ENCODE measurements at regions not wholly inside any gene's neighbourhood (a gene's known extent, or its start where the extent isn't known, plus 50 kb on each side); places are given as distances from the start of the nearest gene placed in this dataset.
"Not testable (repeated sequence)": the region's sequence is repeated elsewhere in the genome, so short reads cannot be mapped to it uniquely, and the experiment has no call there.

DNA sequence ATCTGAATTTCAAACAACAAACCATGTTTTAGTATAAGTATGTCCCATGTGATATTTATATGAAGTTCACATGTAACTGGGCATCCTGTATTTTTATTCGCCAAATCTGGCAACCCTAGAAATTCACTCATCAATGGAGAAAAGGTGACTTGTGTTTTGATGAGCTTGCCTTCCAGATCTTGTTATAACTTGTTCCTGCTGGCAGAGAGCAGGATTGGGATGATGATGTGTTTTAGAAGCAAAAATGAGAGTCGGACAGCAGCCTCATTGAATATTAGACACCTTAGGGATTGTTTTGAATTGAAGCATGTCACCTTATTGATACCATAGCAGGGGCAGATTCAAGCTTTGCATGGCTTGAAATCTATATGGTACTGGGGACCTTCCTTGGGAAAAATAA is 85.4 kb upstream of the MED13 start:
- DNase-seq: no peak

DNA sequence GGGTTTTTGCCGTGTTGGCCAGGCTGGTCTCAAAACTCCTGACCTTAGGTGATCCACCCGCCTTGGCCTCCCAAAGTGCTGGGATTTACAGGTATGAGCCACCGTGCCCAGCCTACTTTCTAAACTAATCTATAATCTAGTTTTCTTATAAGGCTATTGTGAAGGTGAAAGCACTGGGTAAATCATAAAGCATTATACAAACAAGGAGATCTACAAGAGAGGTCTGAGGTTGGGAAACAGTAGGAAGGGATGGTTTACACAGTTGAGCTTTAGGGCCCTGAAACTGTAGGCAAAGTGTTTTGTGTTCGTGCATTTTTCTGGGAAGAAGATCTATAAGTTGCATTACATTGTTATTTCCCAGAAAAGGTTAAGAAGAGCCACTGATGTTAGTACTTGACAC is 84.9 kb upstream of the MED13 start:
- no peak for DNase-seq

DNA sequence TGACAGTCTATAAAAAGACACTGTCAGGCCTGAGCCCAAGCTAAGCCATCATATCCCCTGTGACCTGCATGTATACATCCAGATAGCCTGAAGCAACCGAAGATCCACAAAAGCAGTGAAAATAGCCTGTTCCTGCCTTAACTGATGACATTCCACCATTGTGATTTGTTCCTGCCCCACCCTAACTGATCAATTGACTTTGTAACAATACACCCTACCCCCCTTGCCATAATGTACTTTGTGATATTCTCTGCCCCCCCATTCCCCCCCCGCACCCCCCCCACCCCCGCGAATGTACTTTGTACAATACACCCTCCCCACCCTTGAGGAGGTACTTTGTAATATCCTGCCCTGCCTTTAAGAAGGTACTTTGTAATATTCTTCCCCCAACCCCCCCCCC is 82.2 kb upstream of the MED13 start:
- no peak for DNase-seq

- no peak for DNase-seq
These were observed 75.8 kb upstream of the MED13 start for GRCh38 chr17:62140836-62141235.

- no peak for DNase-seq
These were observed 75.3 kb upstream of the MED13 start for GRCh38 chr17:62140376-62140775.

DNA sequence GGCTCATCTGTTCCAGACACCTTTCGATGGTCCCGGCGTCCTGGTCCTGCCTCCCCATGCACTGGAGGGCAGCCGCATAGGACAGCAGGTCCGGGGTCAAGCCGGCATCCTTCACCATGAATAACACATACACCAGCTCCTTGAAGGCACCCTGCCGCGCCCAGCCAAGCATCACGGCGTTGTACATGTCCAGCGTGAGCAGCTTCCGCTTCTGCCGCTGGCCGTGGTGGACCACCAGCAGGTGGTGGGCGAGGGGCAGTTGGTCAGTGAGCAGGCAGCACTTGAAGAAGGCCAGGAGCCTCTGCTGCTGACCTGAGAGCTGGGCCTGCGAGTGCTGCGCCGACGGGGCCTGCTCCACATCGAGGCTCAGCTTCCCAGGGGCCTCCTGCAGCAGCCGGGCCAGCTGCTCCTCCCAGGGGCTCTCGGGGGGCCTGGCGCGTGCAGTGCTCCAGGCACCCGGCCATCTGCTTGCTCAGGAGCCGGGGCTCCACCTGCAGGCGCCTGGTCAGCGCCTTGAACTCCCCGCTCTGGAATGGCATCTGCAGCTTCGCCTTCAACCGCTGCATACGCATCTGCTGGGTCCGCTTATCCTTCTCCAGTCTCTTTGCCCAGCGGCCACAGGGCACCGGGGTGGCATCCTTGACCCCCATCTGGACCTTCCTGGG is 74.7 kb upstream of the MED13 start:
- not testable (repeated sequence) for DNase-seq

DNA sequence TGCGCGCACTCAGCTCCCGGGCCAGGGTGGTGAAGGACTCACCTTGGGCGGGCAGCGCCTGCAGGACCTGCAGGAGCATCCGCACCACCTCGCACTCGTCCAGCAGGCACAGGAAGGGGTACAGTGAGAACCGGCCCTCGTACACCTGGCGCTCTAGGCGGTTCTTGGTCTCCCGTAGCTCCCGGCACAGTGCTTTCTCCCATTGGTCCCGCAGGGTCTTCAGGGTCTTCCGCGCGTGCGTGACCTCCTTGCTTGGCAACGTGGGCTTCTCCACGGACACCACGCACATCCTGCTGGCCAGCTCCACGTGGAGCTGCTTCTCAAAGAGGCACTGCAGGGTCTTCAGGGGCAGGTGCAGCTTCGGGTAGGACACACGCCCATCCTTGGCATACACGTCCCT is 74.1 kb upstream of the MED13 start:
- DNase-seq: no peak

DNA sequence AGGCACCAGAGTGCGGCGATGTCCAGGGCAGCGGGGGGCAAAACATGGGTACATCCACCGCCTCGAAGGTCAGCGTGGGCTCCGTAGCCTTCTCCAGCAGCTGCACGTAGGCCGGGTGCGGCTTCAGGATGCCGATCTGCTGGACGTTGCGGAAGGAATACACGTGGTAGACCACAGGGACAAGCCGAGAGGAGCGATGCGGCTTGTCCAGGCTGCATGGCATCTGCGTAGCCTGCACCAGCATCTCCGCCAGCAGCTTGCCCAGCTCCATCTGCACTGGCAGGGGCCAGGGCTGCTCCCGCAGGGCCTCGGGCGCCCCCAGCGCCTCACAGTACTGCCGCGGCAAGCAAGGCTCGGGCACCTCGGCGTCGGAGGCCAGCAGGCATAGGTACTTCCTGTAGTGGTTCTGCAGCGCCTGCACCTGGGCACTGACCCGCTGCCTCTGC is 73.6 kb upstream of the MED13 start:
- not testable (repeated sequence) for DNase-seq

DNA sequence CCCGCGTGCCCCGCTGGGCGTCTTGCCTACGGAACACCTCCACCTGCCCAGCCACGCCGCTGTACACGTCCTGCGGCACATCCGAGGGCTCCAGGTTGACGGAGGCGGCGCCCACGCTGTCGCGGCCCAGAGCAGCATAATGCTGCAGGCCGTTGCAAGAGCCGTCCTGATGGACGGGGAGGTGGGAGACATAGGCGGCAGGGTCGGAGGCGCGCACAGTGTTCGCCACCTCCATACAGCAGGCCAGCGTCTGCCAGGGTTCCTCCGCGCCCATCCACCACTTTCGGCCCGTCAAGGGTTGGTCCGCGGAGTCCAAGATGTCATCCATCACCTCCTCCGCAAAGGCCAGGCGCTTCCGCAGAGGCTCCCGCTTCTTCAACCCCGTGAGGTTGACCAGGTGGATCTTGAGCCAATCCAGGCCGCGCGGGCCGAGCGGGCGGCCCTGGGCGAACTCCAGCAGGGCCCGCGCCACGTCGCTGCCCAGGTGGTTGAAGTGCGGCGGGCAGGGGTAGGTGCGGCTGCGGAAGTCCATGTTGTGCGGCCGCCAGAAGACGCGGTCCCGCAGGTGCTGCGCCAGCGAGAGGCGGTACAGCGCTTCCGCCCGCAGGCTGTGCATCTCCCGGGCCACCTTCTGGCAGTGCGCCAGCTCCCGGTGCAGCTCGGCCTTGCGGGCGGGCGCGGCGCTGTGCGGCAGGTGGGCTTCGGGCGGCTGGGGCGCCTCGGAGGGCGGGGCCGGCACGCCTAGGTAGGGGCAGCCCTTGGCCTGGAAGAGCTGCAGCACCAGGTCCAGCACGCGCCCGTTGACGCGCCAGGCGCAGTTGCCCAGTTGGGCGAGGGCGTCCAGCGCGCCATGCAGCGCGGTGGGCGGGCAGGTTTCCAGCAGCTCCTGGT is 72.9 kb upstream of the MED13 start:
- not testable (repeated sequence) for DNase-seq

DNA sequence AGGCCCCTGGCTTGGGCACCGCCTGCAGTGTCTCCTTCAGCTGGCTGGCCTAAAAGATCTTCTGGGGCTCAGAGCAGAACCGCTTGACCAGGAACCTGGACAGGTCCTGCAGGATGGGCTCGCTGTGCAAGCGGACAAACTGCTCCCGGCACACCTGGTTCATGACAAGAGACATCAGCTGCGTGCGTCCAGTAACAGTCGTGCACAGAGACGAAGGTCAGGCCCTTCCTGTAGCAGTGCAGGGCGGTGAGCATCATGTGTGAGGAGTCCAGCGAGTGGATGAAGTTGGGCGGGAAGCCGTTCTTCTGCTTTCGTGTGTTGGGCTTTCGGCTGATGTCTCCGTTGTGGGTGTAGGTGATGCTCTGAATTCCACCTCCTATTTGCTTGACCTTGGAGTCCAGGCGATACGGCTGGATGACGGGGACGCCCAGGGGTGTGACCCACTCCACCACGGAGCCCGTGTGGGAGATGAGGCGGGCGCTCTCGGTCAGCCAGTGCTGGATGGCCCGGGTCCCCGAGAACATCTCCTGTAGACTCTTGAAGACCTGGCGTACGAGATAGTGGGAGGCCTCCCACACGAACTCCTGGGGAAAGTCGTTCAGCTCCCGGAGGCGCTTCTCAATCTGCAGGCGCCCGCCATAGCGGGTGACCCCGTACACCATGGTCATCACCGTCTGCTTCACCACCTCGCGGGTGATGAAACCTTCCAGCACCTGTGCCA is 72.1 kb upstream of the MED13 start:
- DNase-seq: not testable (repeated sequence)

GRCh38 chr17:62135742-62136141 is 70.7 kb upstream of the MED13 start:
- DNase-seq: no peak

DNA sequence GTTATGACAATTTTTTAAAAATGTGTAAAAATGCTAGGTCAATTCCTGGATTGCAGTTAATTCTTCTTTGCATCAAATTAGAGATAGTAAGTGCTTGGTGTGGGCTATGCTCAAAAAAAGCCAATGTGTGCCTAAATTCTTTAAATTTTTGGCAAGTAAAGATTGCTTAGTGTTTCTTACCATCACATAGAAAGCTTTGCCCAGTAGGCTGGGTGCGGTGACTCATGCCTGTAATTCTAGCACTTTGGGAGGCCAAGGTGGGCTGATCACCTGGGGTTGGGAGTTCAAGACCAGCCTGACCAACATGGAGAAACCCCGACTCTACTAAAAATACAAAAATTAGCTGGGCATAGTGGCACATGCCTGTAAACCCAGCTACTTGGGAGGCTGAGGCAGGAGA is 70.0 kb upstream of the MED13 start:
- DNase-seq: not testable (repeated sequence)

DNA sequence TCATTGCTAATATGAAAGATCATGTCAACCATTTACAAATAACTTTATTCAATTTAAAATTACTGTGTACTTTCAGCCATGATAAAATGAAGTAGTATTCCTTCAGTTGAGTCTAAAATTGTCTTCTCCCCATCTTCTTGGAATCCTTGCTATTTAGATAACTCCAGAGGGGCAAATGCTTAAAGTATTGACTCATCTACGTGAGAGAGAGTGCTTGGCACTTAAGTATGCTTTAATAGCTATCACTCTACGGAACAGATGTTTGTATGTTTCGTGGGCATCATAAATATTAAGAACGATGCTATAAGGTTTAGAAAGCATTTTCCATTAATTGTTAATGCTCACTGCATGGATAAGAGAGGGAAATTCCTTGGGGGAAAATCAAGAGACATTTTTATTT is 69.3 kb upstream of the MED13 start:
- no peak for DNase-seq

DNA sequence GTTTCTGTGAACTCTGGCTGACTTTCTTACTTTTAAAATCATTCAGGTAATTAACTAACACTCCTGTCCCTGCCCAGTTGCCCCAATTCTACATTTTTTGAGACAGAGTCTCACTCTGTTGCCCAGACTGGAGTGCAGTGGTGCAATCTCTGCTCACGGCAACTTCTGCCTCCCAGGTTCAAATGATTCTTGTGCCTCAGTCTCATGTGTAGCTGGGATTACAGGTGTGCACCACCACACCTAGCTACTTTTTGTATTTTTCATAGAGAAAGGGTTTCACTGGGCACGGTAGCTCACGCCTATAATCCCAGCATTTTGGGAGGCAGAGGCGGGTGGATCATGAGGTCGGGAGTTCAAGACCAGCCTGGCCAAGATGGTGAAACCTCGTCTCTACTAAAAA is 66.2 kb upstream of the MED13 start:
- not testable (repeated sequence) for DNase-seq

DNA sequence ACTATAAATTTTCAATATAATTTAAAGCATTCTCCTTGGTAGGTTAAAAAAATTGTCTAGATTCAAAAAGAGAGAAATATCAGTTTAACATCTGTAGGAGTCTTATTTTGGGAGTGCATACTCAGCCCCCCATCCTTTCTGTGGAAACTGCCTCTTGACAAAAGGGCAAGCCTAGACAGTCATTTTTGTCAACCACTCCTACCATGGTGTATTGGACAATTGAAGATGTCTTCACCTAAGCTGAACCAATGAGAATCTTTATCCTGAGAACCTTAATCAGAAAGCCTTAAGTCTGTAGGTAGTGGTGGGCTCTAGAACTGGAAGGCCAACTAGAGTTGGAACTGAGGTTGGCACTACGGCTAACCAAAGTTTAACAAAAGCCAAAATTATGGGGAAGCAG is 65.7 kb upstream of the MED13 start:
- DNase-seq: no peak

- peak; percentile 30 for DNase-seq
These were observed 61.2 kb upstream of the MED13 start for GRCh38 chr17:62126292-62126691.

- no peak for DNase-seq
These were observed 60.2 kb upstream of the MED13 start for GRCh38 chr17:62125307-62125706.

- no peak for DNase-seq
These were observed 56.1 kb upstream of the MED13 start for GRCh38 chr17:62121025-62121730.

- DNase-seq: no peak
These were observed 54.3 kb upstream of the MED13 start for GRCh38 chr17:62119373-62119772.
